SH-SY5Y (cell line): ENCODE measurements at regions not wholly inside any gene's neighbourhood (a gene's known extent, or its start where the extent isn't known, plus 50 kb on each side); places are given as distances from the start of the nearest gene placed in this dataset.

ENCODE experiments used
- GATA2 ChIP-seq: IDR thresholded peaks from 2 replicates; pipeline ENCODE4 v1.6.1; 2011; ENCODE audit warnings: mild to moderate bottlenecking, low read depth, low read length
- GATA3 ChIP-seq: IDR thresholded peaks from 2 replicates; pipeline ENCODE4 v1.6.1; 2011; ENCODE audit warnings: low read depth, mild to moderate bottlenecking, low read length, moderate library complexity

- TF ChIP-seq GATA2 (no peak), GATA3 (no peak)
Observed at GRCh38 chr4:80128941-80129340, 55.9 kb upstream of the ANTXR2 start.

GRCh38 chr4:80127870-80128419 lies 54.9 kb upstream of the ANTXR2 start:
- TF ChIP-seq GATA2 (no peak), GATA3 (no peak)

GRCh38 chr4:80126435-80126834 lies 53.4 kb upstream of the ANTXR2 start:
- TF ChIP-seq GATA3 (no peak), GATA2 (no peak)

GRCh38 chr4:80125252-80126177 lies 52.5 kb upstream of the ANTXR2 start:
- no peak for TF ChIP-seq GATA2
- TF ChIP-seq GATA3 = no peak

GRCh38 chr4:80124246-80125211 lies 51.5 kb upstream of the ANTXR2 start:
- TF ChIP-seq GATA3 (no peak), GATA2 (no peak)
